ENCODE measurements at regions not wholly inside any gene's neighbourhood (a gene's known extent, or its start where the extent isn't known, plus 50 kb on each side); places are given as distances from the start of the nearest gene placed in this dataset.
"Not testable (repeated sequence)": the region's sequence is repeated elsewhere in the genome, so short reads cannot be mapped to it uniquely, and the experiment has no call there.

DNA sequence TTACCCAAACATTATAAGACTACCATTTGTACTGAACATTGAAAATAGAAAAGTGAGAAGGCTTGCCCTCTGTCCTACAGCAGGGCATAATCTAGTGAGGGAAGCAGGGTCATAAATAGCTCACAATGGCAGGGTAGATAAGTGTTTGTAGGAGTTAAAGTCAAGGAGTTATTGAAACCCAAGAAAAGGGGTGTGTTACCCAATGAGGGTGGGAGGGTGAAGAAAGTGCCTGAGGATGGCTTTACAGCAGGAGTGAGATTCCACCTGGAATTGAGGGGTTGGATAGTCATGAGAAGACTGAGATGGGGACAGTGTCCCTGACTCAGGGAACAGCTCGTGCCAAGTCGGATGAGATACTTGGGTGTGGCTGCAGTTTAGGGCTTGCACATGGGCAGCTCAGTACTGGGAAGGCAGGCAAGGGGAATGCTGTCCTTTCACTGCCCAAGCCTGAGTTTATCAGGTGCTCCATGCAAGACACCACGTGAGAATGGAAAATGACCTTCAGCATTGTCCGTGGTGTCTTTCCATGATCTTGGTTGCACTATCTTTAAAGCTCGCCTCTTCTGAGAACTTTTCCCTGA is 393.2 kb upstream of the MAF start:
- FAIRE-seq (no peak), DNase-seq (peak; percentile 85 to 88)
- H3K4me3 ChIP-seq (ENCODE audit: low read depth in 1 of 3, low read length in 3 of 3): no peak overlapping the region
- peak overlapping the region in 2 of 3 donors; percentile 54 to 62 for H3K27ac ChIP-seq (ENCODE audit: low read depth in 1 of 3, low read length in 2 of 3)
- WGBS, 3 donors: 31 to 73% (median 45%) methylated on average over 5 of the region's 5 CpGs
- peaks cover 0 to 10% of the 10 kb centered on the region in 2 donors for H3K9me3 ChIP-seq (ENCODE audit: control insufficient read depth in 2 of 2, insufficient read depth in 1 of 2, low read depth in 1 of 2, low read length in 1 of 2)
- H3K4me1 ChIP-seq (ENCODE audit: control insufficient read depth in 3 of 3, insufficient read depth in 2 of 3, low read depth in 1 of 3, low read length in 2 of 3): peaks cover 0 to 18% (median 0%) of the 10 kb centered on the region in 3 donors
- H3K36me3 ChIP-seq (ENCODE audit: control insufficient read depth in 3 of 3, insufficient read depth in 2 of 3, low read depth in 1 of 3, low read length in 3 of 3): no peaks in the 10 kb centered on the region
- no peaks in the 10 kb centered on the region for H3K27me3 ChIP-seq (ENCODE audit: control insufficient read depth in 3 of 3, insufficient read depth in 3 of 3, low read length in 3 of 3)

DNA sequence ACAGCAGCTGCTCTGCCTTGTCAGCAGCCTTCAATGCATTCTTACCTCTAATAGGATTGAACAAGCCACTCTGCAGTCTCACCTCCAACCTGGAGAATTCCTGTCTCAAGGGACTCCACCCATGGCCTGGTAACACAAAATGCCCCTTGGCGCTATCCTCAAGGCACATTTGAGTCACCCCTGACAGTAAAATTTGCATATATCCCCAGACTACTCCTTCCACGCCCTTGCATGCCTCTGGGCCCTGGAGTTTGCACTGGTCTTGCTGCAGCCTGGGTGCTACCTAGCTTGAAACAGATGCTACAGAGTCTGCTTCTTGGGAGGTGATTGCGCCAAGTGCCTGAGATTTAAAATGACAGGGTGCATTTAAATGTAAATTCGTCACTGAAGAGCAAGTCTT is 391.4 kb upstream of the MAF start:
- Histone ChIP-seq H3K4me3 (ENCODE audit: low read depth in 1 of 3, low read length in 3 of 3) (no peak overlapping the region), H3K4me1 (ENCODE audit: control insufficient read depth in 3 of 3, insufficient read depth in 2 of 3, low read depth in 1 of 3, low read length in 2 of 3) (peaks cover 0 to 18% (median 0%) of the 10 kb centered on the region in 3 donors), H3K27me3 (ENCODE audit: control insufficient read depth in 3 of 3, insufficient read depth in 3 of 3, low read length in 3 of 3) (no peaks in the 10 kb centered on the region), H3K9me3 (ENCODE audit: control insufficient read depth in 2 of 2, insufficient read depth in 1 of 2, low read depth in 1 of 2, low read length in 1 of 2) (peaks cover 0 to 10% of the 10 kb centered on the region in 2 donors), H3K36me3 (ENCODE audit: control insufficient read depth in 3 of 3, insufficient read depth in 2 of 3, low read depth in 1 of 3, low read length in 3 of 3) (no peaks in the 10 kb centered on the region), H3K27ac (ENCODE audit: low read depth in 1 of 3, low read length in 2 of 3) (peak overlapping the region in 1 of 3 donors; percentile 48)
- FAIRE-seq: no peak
- WGBS, 3 donors: 79 to 85% (median 84%) methylated on average over 4 of the region's 4 CpGs
- DNase-seq: peak in 1 of 2 donors; percentile 25

DNA sequence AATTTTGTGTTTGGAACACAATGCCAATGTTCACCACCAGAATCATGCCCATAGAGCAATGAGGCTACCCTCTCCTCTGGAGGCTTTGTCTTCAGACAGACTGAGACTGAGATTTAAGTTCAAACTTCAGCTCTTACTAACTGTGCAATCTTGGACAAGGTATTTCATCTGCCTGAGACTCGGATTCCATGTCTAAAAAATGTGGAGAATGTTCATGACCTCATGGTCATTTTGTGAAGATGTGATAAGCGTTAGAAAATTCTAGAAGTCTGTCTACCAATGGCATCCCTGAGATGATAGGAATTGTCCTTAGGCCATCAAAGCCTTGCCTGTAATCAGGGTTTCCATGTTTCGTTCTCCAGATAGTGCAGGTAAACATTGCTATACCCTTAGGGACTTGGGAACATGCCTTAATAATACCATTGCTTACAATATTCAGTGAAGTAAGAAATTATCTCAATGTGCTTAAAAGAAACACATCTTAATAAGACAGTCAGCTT is 388.2 kb upstream of the MAF start:
- peaks cover 0 to 10% of the 10 kb centered on the region in 2 donors for H3K9me3 ChIP-seq (ENCODE audit: control insufficient read depth in 2 of 2, insufficient read depth in 1 of 2, low read depth in 1 of 2, low read length in 1 of 2)
- FAIRE-seq (no peak), DNase-seq (peak in 1 of 2 donors; percentile 8)
- H3K36me3 ChIP-seq (ENCODE audit: control insufficient read depth in 3 of 3, insufficient read depth in 2 of 3, low read depth in 1 of 3, low read length in 3 of 3): no peaks in the 10 kb centered on the region
- H3K4me1 ChIP-seq (ENCODE audit: control insufficient read depth in 3 of 3, insufficient read depth in 2 of 3, low read depth in 1 of 3, low read length in 2 of 3): peaks cover 0 to 8% (median 0%) of the 10 kb centered on the region in 3 donors
- H3K4me3 ChIP-seq (ENCODE audit: low read depth in 1 of 3, low read length in 3 of 3): no peak overlapping the region
- no peak overlapping the region for H3K27ac ChIP-seq (ENCODE audit: low read depth in 1 of 3, low read length in 2 of 3)
- H3K27me3 ChIP-seq (ENCODE audit: control insufficient read depth in 3 of 3, insufficient read depth in 3 of 3, low read length in 3 of 3): no peaks in the 10 kb centered on the region
- WGBS, 3 donors: 75 to 78% (median 76%) methylated on average over 3 of the region's 3 CpGs

DNA sequence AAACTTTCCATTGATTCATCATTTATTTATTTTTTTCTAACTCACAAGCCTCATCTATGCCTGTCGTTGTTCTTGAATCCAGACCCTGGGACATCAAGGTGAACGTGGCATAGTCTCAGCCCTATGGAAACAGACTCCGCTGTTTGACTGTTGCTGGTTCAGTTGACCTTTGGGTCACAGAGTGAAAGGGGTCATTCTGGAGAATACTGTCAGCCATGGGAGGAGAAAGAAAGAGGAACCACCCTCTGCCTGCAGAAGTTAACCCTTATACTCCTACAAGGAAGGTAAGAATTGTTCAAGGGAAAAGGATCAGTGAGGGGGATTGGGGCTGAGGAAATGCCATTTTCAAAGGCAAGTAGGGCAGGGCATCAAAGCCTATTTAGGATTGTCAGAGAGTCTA is 387.6 kb upstream of the MAF start:
- Histone ChIP-seq H3K36me3 (ENCODE audit: control insufficient read depth in 3 of 3, insufficient read depth in 2 of 3, low read depth in 1 of 3, low read length in 3 of 3) (no peaks in the 10 kb centered on the region), H3K27me3 (ENCODE audit: control insufficient read depth in 3 of 3, insufficient read depth in 3 of 3, low read length in 3 of 3) (no peaks in the 10 kb centered on the region), H3K4me1 (ENCODE audit: control insufficient read depth in 3 of 3, insufficient read depth in 2 of 3, low read depth in 1 of 3, low read length in 2 of 3) (peaks cover 0 to 2% (median 0%) of the 10 kb centered on the region in 3 donors), H3K27ac (ENCODE audit: low read depth in 1 of 3, low read length in 2 of 3) (no peak overlapping the region), H3K4me3 (ENCODE audit: low read depth in 1 of 3, low read length in 3 of 3) (no peak overlapping the region), H3K9me3 (ENCODE audit: control insufficient read depth in 2 of 2, insufficient read depth in 1 of 2, low read depth in 1 of 2, low read length in 1 of 2) (peaks cover 0 to 10% of the 10 kb centered on the region in 2 donors)
- DNase-seq (no peak), FAIRE-seq (no peak)
- 89 to 96% (median 93%) methylated on average over 3 of the region's 3 CpGs for WGBS, 3 donors

DNA sequence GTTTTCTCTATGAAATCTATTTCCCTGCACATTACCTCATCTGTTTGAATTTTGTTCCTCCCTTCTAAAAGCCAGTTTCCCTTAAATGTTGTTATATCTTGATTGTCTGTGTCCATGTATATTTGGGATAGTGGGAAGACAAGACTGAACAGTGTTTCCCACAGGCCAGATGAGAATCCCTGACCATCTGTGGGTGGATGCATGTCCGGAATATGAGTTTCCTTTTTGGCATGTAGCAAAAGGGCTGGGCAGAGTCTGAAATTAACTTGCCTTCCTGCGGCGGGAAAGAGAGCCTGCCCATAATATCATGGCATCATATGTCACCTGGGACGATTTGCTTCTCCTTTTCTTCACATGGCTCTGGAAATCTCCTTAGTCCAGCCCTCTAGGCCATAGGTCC is 385.8 kb upstream of the MAF start:
- Histone ChIP-seq H3K27me3 (ENCODE audit: control insufficient read depth in 3 of 3, insufficient read depth in 3 of 3, low read length in 3 of 3) (no peaks in the 10 kb centered on the region), H3K36me3 (ENCODE audit: control insufficient read depth in 3 of 3, insufficient read depth in 2 of 3, low read depth in 1 of 3, low read length in 3 of 3) (no peaks in the 10 kb centered on the region), H3K4me1 (ENCODE audit: control insufficient read depth in 3 of 3, insufficient read depth in 2 of 3, low read depth in 1 of 3, low read length in 2 of 3) (no peaks in the 10 kb centered on the region), H3K9me3 (ENCODE audit: control insufficient read depth in 2 of 2, insufficient read depth in 1 of 2, low read depth in 1 of 2, low read length in 1 of 2) (no peaks in the 10 kb centered on the region), H3K4me3 (ENCODE audit: low read depth in 1 of 3, low read length in 3 of 3) (no peak overlapping the region), H3K27ac (ENCODE audit: low read depth in 1 of 3, low read length in 2 of 3) (no peak overlapping the region)
- no peak for DNase-seq
- FAIRE-seq: no peak
- 83 to 90% (median 89%) methylated on average over 4 of the region's 4 CpGs for whole genome bisulfite sequencing, 3 donors

DNA sequence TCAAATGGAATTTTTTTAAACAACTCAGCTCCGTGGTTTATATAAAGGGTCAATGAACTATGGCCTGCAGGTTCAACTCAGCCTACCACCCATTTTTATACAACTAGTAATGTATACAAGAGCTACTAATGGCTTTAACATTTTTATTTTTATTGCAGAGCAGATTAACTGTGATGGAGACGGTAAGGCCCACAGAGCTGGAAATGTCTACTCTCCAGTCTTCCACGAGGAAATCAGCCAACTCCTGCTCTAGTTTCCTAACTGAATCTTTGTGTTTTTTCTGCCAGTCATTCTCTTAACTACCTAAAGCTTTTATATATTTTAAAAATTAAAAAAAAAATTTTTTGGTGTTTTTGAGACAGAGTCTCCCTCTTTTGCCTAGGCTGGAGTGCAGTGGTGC is 385.1 kb upstream of the MAF start:
- Histone ChIP-seq H3K27me3 (ENCODE audit: control insufficient read depth in 3 of 3, insufficient read depth in 3 of 3, low read length in 3 of 3) (no peaks in the 10 kb centered on the region), H3K4me3 (ENCODE audit: low read depth in 1 of 3, low read length in 3 of 3) (no peak overlapping the region), H3K27ac (ENCODE audit: low read depth in 1 of 3, low read length in 2 of 3) (no peak overlapping the region), H3K4me1 (ENCODE audit: control insufficient read depth in 3 of 3, insufficient read depth in 2 of 3, low read depth in 1 of 3, low read length in 2 of 3) (no peaks in the 10 kb centered on the region), H3K9me3 (ENCODE audit: control insufficient read depth in 2 of 2, insufficient read depth in 1 of 2, low read depth in 1 of 2, low read length in 1 of 2) (no peaks in the 10 kb centered on the region), H3K36me3 (ENCODE audit: control insufficient read depth in 3 of 3, insufficient read depth in 2 of 3, low read depth in 1 of 3, low read length in 3 of 3) (no peaks in the 10 kb centered on the region)
- no peak for DNase-seq
- FAIRE-seq: no peak
- WGBS, 3 donors: 43 to 61% (median 55%) methylated on average over 3 of the region's 3 CpGs

DNA sequence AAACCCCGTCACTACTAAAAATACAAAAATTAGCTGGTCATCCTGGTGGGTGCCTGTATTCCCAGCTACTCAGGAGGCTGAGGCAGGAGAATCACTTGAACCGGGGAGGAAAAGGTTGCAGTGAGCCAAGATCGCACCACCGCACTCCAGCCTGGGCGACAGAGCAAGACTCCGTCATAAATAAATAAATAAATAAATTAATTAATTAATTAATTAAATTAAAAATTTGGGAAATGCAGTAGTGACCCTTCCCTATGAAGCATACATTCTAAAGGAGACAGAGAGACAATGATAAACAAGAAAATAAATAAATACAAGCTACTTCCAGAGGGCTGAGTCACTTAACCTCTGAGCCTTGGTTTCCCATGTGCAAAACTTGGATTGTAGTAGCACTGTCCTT is 383.6 kb upstream of the MAF start:
- H3K36me3 ChIP-seq (ENCODE audit: control insufficient read depth in 3 of 3, insufficient read depth in 2 of 3, low read depth in 1 of 3, low read length in 3 of 3); DNase-seq: not testable (repeated sequence)

DNA sequence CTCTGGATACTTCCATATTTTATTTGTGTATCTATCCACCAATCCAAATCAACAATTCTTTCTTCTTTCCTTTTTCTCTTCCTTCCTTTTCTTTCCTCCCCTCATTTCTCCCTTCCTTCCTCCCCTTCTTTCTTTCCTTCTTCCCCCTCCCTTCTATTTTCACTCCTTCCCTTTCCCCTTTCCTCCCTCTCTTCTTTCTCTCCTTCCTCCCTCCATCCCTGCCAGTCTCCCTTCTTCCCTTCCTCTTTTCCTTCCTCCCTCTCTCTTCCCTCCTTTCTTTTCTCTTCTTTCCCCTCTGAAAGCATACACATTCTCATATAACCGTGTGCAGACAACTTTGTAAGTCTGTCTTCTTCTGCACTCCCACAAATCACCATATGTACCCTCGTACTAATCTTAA is 382.3 kb upstream of the MAF start:
- Histone ChIP-seq H3K27me3 (ENCODE audit: control insufficient read depth in 3 of 3, insufficient read depth in 3 of 3, low read length in 3 of 3) (no peaks in the 10 kb centered on the region), H3K36me3 (ENCODE audit: control insufficient read depth in 3 of 3, insufficient read depth in 2 of 3, low read depth in 1 of 3, low read length in 3 of 3) (no peaks in the 10 kb centered on the region), H3K4me3 (ENCODE audit: low read depth in 1 of 3, low read length in 3 of 3) (no peak overlapping the region), H3K27ac (ENCODE audit: low read depth in 1 of 3, low read length in 2 of 3) (no peak overlapping the region), H3K4me1 (ENCODE audit: control insufficient read depth in 3 of 3, insufficient read depth in 2 of 3, low read depth in 1 of 3, low read length in 2 of 3) (no peaks in the 10 kb centered on the region), H3K9me3 (ENCODE audit: control insufficient read depth in 2 of 2, insufficient read depth in 1 of 2, low read depth in 1 of 2, low read length in 1 of 2) (no peaks in the 10 kb centered on the region)
- DNase-seq: no peak
- 79 to 84% (median 81%) methylated on average over 2 of the region's 2 CpGs for WGBS, 3 donors
- FAIRE-seq: no peak

More for the DNA sequence above, 383.6 kb upstream of the MAF start:
- H3K4me1 ChIP-seq (ENCODE audit: control insufficient read depth in 3 of 3, insufficient read depth in 2 of 3, low read depth in 1 of 3, low read length in 2 of 3); FAIRE-seq; H3K27me3 ChIP-seq (ENCODE audit: control insufficient read depth in 3 of 3, insufficient read depth in 3 of 3, low read length in 3 of 3); H3K9me3 ChIP-seq (ENCODE audit: control insufficient read depth in 2 of 2, insufficient read depth in 1 of 2, low read depth in 1 of 2, low read length in 1 of 2); H3K27ac ChIP-seq (ENCODE audit: low read depth in 1 of 3, low read length in 2 of 3); H3K4me3 ChIP-seq (ENCODE audit: low read depth in 1 of 3, low read length in 3 of 3): not testable (repeated sequence)
- 96 to 98% (median 96%) methylated on average over 6 of the region's 6 CpGs for WGBS, 3 donors

DNA sequence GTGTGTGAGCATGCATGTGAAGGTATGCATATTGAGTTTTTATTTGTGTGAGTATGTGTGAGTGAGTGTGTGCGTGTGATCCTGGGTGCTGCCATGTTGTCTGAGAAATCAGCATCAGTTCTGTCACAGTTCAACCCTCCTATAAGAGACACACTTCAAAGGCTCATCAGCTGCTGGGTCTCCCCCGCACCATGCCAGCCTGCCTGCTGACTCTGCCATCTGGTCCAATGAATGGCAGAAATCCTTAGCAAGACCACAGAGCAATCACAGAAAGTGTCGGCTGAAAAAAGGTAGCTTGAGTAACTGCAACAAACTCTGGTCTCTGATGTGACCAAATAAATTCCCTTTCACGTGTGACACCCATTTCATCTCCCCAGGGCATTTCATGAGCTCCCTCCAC is 381.8 kb upstream of the MAF start:
- WGBS, 3 donors: 79 to 88% (median 86%) methylated on average over 4 of the region's 4 CpGs
- H3K4me3 ChIP-seq (ENCODE audit: low read depth in 1 of 3, low read length in 3 of 3): no peak overlapping the region
- DNase-seq (no peak), FAIRE-seq (no peak)
- no peak overlapping the region for H3K27ac ChIP-seq (ENCODE audit: low read depth in 1 of 3, low read length in 2 of 3)
- no peaks in the 10 kb centered on the region for H3K9me3 ChIP-seq (ENCODE audit: control insufficient read depth in 2 of 2, insufficient read depth in 1 of 2, low read depth in 1 of 2, low read length in 1 of 2)
- no peaks in the 10 kb centered on the region for H3K4me1 ChIP-seq (ENCODE audit: control insufficient read depth in 3 of 3, insufficient read depth in 2 of 3, low read depth in 1 of 3, low read length in 2 of 3)
- H3K27me3 ChIP-seq (ENCODE audit: control insufficient read depth in 3 of 3, insufficient read depth in 3 of 3, low read length in 3 of 3): no peaks in the 10 kb centered on the region
- H3K36me3 ChIP-seq (ENCODE audit: control insufficient read depth in 3 of 3, insufficient read depth in 2 of 3, low read depth in 1 of 3, low read length in 3 of 3): no peaks in the 10 kb centered on the region

Data from small intestine (tissue), 7 donors.